GM23248 (cell line): ENCODE measurements at regions not wholly inside any gene's neighbourhood (a gene's known extent, or its start where the extent isn't known, plus 50 kb on each side); places are given as distances from the start of the nearest gene placed in this dataset.

Source experiments
- DNase-seq: peaks from one replicate; pipeline ENCODE4 v3.0.0-alpha.2; 2015
- H2AFZ ChIP-seq: fragments of 200-600 bp; sonication (generic); 2 replicates; pipeline ENCODE4 v1.6.1; 2016; ENCODE audit warnings: antibody characterized with exemption
- H3F3A ChIP-seq: fragments of 200-600 bp; sonication (generic); 2 replicates; pipeline ENCODE4 v1.6.1; 2016; ENCODE audit warnings: mild to moderate bottlenecking, antibody characterized with exemption, mixed run types; ENCODE audit not compliant: insufficient read depth
- H3K27ac ChIP-seq: fragments of 200-600 bp; sonication (generic); 2 replicates; pipeline ENCODE4 v1.5.1; 2016; ENCODE audit warnings: mild to moderate bottlenecking
- H3K27me3 ChIP-seq: fragments of 200-600 bp; sonication (generic); replicated peaks from 2 replicates; pipeline ENCODE4 v1.6.1; 2016; ENCODE audit warnings: mild to moderate bottlenecking; ENCODE audit not compliant: insufficient read depth
- H3K36me3 ChIP-seq: fragments of 200-600 bp; sonication (generic); 2 replicates; pipeline ENCODE4 v1.6.1; 2016; ENCODE audit warnings: low read depth, mild to moderate bottlenecking
- H3K4me1 ChIP-seq: fragments of 200-600 bp; sonication (generic); 2 replicates; pipeline ENCODE4 v1.6.1; 2016; ENCODE audit warnings: mild to moderate bottlenecking; ENCODE audit not compliant: insufficient read depth
- H3K4me2 ChIP-seq: fragments of 200-600 bp; sonication (generic); one replicate; pipeline ENCODE4 v1.6.1; 2016; ENCODE audit warnings: mild to moderate bottlenecking; ENCODE audit not compliant: unreplicated experiment
- H3K4me3 ChIP-seq: fragments of 200-600 bp; sonication (generic); 2 replicates; pipeline ENCODE4 v1.5.1; 2016; ENCODE audit warnings: mild to moderate bottlenecking
- H3K79me2 ChIP-seq: fragments of 200-600 bp; sonication (generic); 2 replicates; pipeline ENCODE4 v1.6.1; 2016; ENCODE audit warnings: mild to moderate bottlenecking; ENCODE audit not compliant: insufficient read depth
- H3K9ac ChIP-seq: fragments of 200-600 bp; sonication (generic); 2 replicates; pipeline ENCODE4 v1.6.1; 2016; ENCODE audit warnings: mild to moderate bottlenecking
- H3K9me2 ChIP-seq: fragments of 200-600 bp; sonication (generic); 2 replicates; pipeline ENCODE4 v1.6.1; 2016; ENCODE audit warnings: mixed run types, mild to moderate bottlenecking, moderate library complexity; ENCODE audit not compliant: insufficient read depth
- H3K9me3 ChIP-seq: fragments of 200-600 bp; sonication (generic); one replicate; pipeline ENCODE4 v1.6.1; 2017; ENCODE audit warnings: low read depth
- H4K20me1 ChIP-seq: fragments of 200-600 bp; sonication (generic); 2 replicates; pipeline ENCODE4 v1.6.0; 2016; ENCODE audit not compliant: insufficient read depth
- EZH2 ChIP-seq: fragments of 200-600 bp; sonication (generic); IDR thresholded peaks from 2 replicates; pipeline ENCODE4 v1.6.1; 2018; ENCODE audit warnings: antibody characterized with exemption, mild to moderate bottlenecking; ENCODE audit not compliant: insufficient read depth, poor library complexity, severe bottlenecking
- EZH2phosphoT487 ChIP-seq: fragments of 200-600 bp; sonication (generic); IDR thresholded peaks from 2 replicates; pipeline ENCODE4 v1.6.1; 2018; ENCODE audit warnings: antibody characterized with exemption, moderate library complexity, mild to moderate bottlenecking, low read depth; ENCODE audit not compliant: insufficient read depth
- WGBS, 2 experiments: methylation state at CpG; one replicate each; pipeline ENCODE4 v1.1.6; 2015 to 2017; ENCODE audit warnings: low lambda C conversion rate in 2 of 2, low coverage in 1 of 2; ENCODE audit errors: missing lambda C conversion rate in 2 of 2; 5-methylcytosine and 5-hydroxymethylcytosine counted together
- in situ Hi-C: fragments of 300-500 bp; cut with MboI; formaldehyde crosslinking; loops from 2 replicates; pipeline ENCODE4 v1.15.0; 2020

GRCh38 chr14:85987907-85988306, 458.0 kb downstream of the FLRT2 start:
- no peak for DNase-seq
- H3K4me3 ChIP-seq, result no peak overlapping the region
- in situ Hi-C loops, result no loop called here

GRCh38 chr14:85987292-85987691, 457.3 kb downstream of the FLRT2 start:
- Histone ChIP-seq H3K9me2 (no peaks in the 10 kb centered on the region), H3K27me3 (no peaks in the 10 kb centered on the region), H2AFZ (no peak overlapping the region), H3K79me2 (no peaks in the 10 kb centered on the region), H4K20me1 (no peaks in the 10 kb centered on the region), H3K9ac (no peak overlapping the region), H3K4me3 (no peak overlapping the region), H3F3A (no peaks in the 10 kb centered on the region), H3K4me2 (no peak overlapping the region), H3K27ac (no peak overlapping the region), H3K36me3 (no peaks in the 10 kb centered on the region), H3K9me3 (no peaks in the 10 kb centered on the region), H3K4me1 (no peaks in the 10 kb centered on the region)
- in situ Hi-C loops, result no loop called here
- TF ChIP-seq EZH2phosphoT487 (no peak), EZH2 (no peak)
- no peak for DNase-seq
- WGBS, 2 experiments, result 30 to 33% methylated on average over 1 of the region's 1 CpG

More at GRCh38 chr14:85987907-85988306, 458.0 kb downstream of the FLRT2 start:
- Histone ChIP-seq H3F3A (no peaks in the 10 kb centered on the region), H2AFZ (no peak overlapping the region), H3K4me1 (no peaks in the 10 kb centered on the region), H3K4me2 (no peak overlapping the region), H3K9me3 (no peaks in the 10 kb centered on the region), H3K79me2 (no peaks in the 10 kb centered on the region), H3K27ac (no peak overlapping the region), H3K27me3 (no peaks in the 10 kb centered on the region), H3K36me3 (no peaks in the 10 kb centered on the region), H3K9ac (no peak overlapping the region), H4K20me1 (no peaks in the 10 kb centered on the region), H3K9me2 (no peaks in the 10 kb centered on the region; the same call in 1 of the 2 replicates)
- 24 to 37% methylated on average over 5 of the region's 5 CpGs for WGBS, 2 experiments
- TF ChIP-seq EZH2 (no peak), EZH2phosphoT487 (no peak)

GRCh38 chr14:85978582-85979250, 448.8 kb downstream of the FLRT2 start:
- no peaks in the 10 kb centered on the region for H3K36me3 ChIP-seq
- 27 to 35% methylated on average over 1 of the region's 1 CpG for WGBS, 2 experiments
- no peaks in the 10 kb centered on the region for H3K79me2 ChIP-seq
- no peak overlapping the region for H3K27ac ChIP-seq
- no peaks in the 10 kb centered on the region for H4K20me1 ChIP-seq
- no peaks in the 10 kb centered on the region for H3F3A ChIP-seq
- H3K27me3 ChIP-seq, result no peaks in the 10 kb centered on the region
- no peaks in the 10 kb centered on the region for H3K9me3 ChIP-seq
- TF ChIP-seq EZH2phosphoT487, result no peak
- no peak for TF ChIP-seq EZH2
- no peak overlapping the region for H3K9ac ChIP-seq
- DNase-seq, result no peak
- no peaks in the 10 kb centered on the region for H3K4me1 ChIP-seq
- H3K9me2 ChIP-seq, result no peaks in the 10 kb centered on the region
- no peak overlapping the region for H3K4me2 ChIP-seq
- no peak overlapping the region for H3K4me3 ChIP-seq
- no peak overlapping the region for H2AFZ ChIP-seq
- in situ Hi-C loops, result no loop called here

GRCh38 chr14:85974602-85975001, 444.7 kb downstream of the FLRT2 start:
- in situ Hi-C loops, result no loop called here
- Histone ChIP-seq H3K36me3 (no peaks in the 10 kb centered on the region), H2AFZ (no peak overlapping the region), H3K27me3 (no peaks in the 10 kb centered on the region), H3K4me3 (no peak overlapping the region), H3K9me2 (no peaks in the 10 kb centered on the region), H3K9me3 (no peaks in the 10 kb centered on the region), H3K9ac (no peak overlapping the region), H3F3A (no peaks in the 10 kb centered on the region), H3K27ac (no peak overlapping the region), H3K4me2 (no peak overlapping the region), H3K79me2 (no peaks in the 10 kb centered on the region), H3K4me1 (no peaks in the 10 kb centered on the region), H4K20me1 (no peaks in the 10 kb centered on the region)
- WGBS, 2 experiments, result 28 to 37% methylated on average over 8 of the region's 8 CpGs
- no peak for TF ChIP-seq EZH2
- DNase-seq, result no peak

GRCh38 chr14:85963486-85963885, 433.5 kb downstream of the FLRT2 start:
- Histone ChIP-seq H3K79me2 (no peaks in the 10 kb centered on the region), H3K4me1 (no peaks in the 10 kb centered on the region), H3K9ac (no peak overlapping the region), H3K4me2 (no peak overlapping the region), H3K4me3 (no peak overlapping the region), H3K27me3 (no peaks in the 10 kb centered on the region), H2AFZ (no peak overlapping the region), H3K27ac (no peak overlapping the region), H3K36me3 (no peaks in the 10 kb centered on the region), H4K20me1 (no peaks in the 10 kb centered on the region), H3K9me2 (no peaks in the 10 kb centered on the region), H3K9me3 (no peaks in the 10 kb centered on the region), H3F3A (no peaks in the 10 kb centered on the region)
- TF ChIP-seq EZH2 (no peak), EZH2phosphoT487 (no peak)
- in situ Hi-C loops, result no loop called here
- no peak for DNase-seq
